OCI-M2 (cell line): ENCODE measurements at regions not wholly inside any gene's neighbourhood (a gene's known extent, or its start where the extent isn't known, plus 50 kb on each side); places are given as distances from the start of the nearest gene placed in this dataset.

Source experiments
- DNase-seq: peaks from one replicate; lab custom pipeline; 2025; ENCODE audit not compliant: unreplicated experiment; lab: John Stamatoyannopoulos, UW

DNA sequence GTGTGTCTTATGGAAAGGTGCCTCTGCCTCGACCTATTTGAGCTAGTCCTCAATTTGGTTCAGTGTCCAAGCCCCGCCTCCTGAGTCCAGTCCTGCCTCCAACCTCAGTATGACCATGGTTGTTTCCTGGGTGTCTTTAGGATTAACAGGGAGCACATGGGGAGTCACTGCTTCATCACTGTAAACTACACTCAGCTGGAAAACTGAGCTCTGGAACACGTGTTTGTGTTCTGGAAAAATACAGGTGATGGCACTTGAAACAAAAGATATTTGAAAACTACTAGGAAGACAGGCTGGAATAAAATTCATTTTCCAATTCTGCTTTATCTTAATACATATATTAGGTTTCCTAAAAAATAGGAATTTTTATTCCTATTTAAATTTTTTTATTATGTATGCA lies 1187.3 kb upstream of the TMEM132C start:
- DNase-seq: no peak

DNA sequence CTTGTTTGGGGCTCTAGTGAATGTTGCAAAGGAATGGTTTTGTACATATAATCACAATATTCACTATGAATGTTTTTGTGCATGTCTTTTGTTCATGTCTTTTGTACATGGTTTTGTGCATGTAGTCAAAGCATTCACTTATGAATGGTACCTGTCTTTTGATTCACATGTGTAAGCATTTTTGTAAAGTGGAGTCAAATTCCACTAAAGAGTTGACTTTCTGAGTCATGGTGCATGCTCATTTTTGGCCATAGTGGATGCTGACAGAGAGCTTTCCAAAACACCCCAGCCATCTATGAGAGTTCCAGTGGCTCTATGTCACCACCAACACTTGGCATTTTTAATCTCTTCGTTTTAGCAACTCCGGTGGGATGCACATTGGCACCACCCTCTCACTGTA lies 1185.9 kb upstream of the TMEM132C start:
- DNase-seq: no peak

DNA sequence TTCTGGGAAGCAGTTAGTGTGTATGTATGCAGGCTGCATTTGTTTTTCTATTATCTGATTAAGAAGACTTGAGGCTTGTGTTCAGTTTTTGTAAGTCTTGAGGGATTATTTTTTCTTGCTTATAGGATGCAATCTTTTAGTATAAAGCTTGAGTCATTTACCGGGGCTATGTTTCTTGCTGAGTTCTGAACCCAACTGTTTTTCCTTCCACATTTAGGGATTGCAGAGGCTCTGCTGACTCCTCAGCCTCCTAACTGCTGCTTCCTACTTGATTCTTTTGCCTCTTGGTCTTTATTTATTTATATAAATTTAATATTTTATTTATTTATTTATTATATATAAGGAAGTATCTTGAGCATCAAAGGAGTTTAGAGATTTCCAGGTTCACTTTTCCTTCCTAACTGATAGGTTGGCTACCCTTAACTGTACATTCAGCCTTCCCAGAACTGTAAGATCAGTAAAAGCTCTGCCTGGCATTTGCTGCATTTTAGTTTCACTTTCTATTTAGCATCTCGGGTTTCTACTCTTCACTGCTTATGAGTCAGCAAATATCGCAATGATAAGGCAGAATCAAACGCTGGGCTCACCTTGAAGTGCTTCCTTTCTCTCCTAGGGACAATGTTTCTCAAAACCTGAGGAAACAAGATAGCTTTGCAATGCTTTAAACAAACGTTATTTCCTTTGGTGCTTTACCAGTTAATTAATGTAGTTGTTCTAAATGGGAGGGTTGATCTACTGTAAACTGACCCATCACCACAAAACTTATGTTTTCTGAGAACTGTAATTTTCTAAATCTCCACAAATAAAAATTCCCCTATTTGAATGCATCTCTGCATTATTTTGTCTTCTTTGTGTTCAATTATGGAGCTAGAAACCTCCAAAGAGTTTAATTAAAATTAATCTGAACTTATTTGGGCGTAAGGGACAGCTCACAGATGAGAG lies 1183.7 kb upstream of the TMEM132C start:
- DNase-seq: peak; percentile 2

DNA sequence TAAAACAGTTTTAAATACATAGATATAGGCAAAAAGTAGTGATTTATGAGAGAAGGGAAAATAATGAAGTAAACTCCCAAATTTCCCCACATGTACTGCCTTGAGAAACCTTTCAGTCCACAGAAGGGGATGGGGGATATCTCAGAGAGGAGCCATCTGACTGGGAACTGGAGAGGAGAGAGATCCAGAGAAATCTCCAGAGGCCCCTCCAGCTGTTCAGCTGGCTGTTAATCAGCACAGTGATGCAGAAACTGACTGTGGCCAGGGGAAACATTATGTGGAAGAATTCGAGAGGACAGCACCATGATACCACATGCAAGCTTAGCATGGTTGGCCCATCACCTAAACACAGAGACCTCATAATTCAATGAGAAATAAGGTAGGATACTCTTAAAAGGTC lies 1165.9 kb upstream of the TMEM132C start:
- no peak for DNase-seq

DNA sequence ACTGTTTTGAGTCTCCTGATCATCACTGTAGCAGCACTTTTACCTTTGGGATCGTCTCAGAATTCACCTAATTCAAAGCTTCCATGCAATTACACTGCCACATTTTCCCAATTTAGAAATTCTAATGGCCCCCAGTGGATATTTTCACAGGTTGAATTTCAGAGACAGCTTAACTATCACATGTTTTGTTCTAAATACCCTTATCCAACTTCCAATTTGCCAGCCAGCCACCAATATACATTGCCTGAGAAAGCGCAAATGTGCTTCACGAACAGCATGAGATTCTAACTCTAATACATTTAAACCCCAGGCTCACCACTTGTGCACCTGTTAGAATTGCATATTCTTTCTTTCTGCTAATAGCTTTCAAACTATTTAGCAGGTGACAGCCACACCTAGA lies 1160.9 kb upstream of the TMEM132C start:
- DNase-seq: no peak

DNA sequence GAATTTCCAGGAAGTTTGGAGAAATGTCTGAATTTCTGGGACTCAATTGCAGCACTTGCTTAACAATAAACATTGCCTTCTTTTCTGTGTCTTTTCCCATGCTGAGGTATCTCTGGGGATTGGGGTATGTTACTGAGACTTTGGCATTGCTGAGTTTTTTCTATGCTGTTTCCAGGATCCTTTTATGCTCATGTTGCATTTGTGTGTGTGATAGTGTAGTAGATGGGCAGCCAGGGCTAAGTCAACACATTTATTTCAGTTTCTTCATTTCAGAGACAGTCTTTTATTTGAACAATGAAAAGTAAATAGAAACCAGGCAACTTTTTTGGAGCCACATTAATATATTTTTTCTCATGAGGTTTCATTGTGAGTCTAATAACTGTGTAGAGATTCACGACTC lies 1160.3 kb upstream of the TMEM132C start:
- DNase-seq: no peak

DNA sequence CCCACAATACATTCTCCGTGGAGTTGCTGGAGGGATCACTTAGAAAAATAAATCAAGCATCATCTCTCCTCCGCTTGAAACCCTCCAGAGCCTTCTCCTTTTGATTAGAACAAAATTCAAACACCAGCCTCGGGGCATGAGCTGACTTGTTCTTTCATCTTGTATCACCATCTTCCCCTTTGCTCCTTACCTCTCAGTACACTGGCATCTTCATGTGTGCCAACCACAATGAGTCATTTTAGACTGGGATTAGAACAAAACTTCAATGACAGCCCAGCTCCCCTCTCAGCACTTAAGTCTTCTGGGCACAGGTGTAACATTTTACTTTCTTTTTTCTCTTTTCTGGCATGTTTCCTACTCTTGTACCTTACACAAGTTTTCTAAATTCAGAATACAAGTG lies 1159.2 kb upstream of the TMEM132C start:
- DNase-seq: no peak

DNA sequence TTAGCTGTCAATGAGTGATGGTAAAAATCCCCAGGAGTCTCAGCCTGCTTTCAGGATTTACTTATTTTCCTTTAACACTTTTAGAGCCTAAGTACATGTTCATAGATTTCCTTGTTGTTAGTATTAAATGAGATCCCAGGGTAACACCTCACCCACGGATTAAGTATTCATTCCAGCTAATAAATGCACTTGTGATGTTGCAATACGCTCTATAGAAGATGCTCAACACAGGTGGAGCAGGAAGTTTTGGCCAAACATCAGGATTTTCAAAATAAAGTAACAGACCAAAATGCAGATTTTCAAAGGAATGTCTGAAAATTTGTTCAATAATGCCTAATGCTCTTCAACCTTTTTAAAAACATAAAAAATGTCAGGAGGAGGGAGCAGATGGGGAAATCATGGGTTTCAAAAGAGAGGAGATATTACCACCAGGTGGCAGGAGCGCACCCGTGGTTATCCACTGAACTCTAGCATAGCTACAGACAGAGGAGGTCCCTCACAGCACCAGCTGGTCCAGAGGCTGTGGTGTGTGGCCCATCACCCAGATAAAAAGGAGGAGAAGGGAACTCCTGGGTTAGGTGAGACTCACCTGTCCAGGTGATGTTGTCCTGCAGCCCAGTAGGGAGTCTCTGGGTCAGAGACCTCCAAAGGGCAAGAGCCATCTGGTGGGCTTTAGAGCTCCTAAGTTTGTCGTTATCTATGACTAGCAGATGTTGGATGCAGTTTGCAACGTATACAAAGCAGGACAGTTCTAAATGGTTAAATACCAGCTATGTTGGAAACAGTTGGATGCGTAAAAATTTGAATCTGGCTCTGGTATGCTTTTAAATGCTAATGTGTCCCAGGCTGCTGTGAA lies 1158.4 kb upstream of the TMEM132C start:
- no peak for DNase-seq

DNA sequence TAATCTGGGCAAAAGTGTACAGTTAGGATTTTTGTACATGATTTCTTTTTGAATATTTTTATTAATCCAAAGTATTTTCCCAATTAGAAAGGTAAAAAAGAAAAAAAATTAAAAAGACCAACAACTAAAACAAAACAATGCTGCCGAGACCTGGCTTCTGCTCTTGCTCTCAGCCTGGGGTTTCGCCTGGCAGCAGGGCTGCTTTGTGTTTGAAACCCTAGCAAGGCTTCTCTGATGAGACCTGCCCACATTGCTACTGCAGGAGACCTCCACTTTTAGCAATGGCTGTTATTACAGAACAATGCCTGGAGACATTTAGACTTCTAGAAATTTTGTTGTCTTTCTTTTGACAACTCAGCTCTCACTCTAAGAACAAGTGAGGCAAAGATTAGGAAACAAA lies 1153.0 kb upstream of the TMEM132C start:
- no peak for DNase-seq

DNA sequence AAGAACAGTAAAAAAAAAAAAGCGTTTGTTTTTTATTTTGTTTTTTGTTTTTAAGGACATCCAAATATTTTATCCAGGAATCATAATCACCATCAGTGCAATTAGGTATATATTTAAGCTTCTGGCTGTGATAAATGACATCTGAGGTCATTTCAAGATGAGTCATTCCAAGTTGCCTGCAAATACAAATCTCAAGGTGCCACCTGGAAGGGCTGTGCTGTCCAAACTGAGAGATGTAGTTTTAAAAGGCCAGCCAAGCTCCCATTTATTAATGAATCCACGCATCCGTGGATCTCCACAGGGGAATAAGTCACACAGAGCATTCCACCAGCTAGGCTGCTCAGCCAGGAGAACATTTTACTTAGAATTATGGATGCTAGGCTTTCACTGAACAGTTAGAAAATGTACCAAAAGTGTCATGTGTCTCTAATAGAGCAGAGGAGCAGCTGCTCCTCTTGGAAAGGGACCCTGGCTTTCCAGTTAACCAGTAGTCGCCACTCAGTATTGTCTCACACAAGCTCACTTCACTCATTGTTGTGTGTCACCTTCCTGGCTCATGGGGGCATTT lies 1151.4 kb upstream of the TMEM132C start:
- no peak for DNase-seq

DNA sequence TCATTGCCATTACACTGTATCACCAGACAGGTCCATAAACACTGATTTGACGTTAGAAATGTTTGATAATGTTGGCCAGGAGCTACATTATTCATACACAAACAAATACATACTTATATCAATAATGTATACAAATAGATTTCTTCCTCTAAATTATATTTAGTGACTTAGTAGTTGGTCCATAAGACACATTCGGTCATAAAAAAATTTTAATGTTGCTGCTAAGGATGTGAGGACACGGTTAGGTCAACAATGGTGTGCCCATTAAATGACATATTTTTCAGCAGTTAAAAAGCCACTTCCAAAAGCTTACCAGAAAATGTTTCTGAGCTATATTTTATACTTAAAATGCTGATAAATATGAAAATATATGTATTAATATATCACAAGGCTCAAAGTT lies 1148.7 kb upstream of the TMEM132C start:
- no peak for DNase-seq

DNA sequence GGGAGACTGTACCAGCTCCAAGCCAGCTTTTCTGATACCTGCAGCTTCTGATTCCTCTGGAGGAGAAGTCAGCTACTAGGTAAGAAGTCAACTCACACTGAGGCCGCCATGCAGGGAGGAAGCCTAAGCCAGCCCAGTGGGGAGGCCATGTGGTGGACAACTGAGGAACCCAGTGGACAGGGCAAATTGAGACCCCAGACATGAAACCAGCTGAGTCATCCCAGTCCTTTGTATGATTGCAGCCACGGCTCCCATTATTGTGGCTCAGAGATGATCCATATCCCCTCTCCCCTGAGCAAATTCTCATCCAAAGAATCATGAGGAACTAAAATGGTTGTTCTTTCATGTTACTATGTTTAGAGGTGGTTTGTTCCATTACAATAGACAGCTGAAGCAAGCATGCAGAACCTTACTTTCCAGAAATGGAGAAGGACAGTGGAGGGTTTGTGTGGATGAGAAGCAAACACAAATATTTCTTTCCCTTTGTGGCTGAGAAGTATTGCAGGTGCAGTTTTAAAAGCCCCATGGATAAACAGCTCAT lies 1147.3 kb upstream of the TMEM132C start:
- DNase-seq: no peak

DNA sequence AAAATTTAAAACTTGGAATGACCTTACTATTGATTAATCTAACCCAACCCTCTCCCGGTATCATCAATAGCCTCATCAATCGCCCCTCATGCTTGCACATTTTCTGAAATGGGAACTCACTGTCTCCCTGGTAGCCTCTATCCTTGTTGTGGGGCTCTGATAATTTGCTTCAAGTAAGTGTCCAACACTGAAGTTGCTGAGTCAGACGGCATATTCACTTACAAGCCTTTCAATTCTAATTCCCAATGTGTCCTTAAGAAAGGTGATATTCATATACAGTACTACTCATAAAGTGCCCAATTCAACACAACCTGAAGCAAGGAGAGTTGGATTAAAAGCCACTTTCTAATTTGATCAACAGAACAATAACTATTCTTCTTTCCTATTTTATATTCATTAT lies 1146.1 kb upstream of the TMEM132C start:
- DNase-seq: no peak

DNA sequence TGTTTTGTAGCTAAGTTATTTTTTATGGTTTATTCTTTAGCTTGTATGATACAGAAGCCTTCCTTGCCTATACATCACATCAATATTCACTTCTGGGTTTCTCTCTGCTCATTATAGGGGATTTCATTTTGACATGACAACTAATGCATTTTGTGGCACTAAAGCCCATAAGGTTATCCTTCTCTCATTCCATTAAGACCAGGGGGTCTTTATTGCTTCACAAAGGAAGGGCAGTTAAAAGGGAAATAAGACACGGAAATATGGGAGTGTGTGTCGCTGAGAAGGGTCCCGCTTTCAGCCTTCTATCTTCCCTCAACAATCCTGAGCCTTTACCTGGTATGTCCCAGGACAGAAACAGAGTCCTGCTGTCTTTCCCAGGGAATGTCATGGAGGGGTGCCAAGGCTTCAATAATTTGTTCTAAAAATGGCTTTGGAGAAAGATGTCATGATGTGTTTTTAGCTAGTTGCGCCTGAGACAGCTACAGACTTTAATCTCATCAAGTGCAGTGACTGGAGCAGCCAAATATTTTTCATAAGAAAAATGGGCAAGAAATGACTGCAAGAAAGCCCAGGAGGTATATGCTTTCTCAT lies 1145.4 kb upstream of the TMEM132C start:
- DNase-seq: no peak

DNA sequence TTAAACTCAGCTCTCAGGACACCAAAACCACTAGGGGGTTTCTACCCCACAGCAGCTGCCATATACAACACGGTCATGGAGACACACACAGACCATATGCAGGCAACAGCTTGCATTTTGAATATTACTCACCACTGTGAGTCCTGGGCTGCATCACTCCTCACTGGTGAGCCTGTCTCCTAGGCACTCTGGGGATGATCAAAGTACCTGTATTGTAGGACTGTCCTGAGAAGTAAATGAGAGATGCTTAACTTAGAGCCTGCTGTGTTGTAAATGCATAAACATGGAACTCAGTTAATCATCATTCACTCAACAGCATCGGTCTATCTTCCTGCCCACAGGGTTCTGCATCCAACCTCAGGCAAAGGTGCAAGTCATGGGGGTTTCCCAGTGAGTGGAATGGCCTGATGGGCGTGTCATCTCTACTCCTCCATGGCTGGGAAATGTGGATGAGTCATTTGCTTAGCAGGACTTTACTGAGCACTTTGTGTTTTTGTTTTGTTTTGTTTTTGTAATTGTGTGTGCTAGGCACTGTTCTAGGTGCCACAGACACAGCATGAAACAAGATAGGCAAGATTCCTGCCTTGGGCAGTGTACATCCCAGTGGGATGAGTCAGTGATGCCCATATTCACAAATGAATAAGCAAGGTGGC lies 1141.2 kb upstream of the TMEM132C start:
- no peak for DNase-seq

DNA sequence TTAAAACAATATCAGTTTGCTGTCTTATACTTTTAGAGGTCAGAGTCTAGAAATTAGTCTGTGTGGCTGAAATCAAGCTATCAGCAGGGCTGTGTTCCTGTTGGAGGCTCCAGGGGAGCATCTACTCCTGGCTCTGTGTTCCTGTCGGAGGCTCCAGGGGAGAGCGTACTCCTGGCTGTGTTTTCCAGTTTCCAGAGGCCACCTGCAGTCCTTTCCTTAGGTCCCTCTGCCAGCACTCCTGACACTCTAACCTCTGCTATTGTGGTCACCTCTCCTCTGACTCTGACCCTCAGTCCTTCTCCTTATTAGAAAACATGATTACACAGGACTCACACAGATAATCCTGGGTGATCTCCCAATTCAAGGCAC lies 1140.7 kb upstream of the TMEM132C start:
- no peak for DNase-seq

DNA sequence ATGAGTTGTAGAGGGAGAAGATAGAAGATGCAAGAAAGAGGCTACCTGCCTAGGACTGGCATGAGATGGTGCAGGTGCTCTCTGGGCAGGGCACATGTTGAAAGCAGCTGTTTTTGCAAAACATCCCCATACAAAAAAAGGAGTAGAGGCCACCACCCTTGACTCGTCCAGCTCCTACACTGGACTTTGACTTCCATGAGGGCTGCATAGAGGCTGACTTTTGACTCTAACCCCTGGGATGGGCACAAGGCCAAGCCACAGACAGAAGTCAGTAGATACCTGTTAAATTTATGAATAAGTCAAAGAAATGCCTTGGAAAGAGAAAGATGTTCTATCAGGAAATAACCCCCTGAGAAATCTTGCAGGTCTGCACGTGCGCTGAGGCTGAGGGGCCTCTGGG lies 1139.1 kb upstream of the TMEM132C start:
- DNase-seq: no peak

DNA sequence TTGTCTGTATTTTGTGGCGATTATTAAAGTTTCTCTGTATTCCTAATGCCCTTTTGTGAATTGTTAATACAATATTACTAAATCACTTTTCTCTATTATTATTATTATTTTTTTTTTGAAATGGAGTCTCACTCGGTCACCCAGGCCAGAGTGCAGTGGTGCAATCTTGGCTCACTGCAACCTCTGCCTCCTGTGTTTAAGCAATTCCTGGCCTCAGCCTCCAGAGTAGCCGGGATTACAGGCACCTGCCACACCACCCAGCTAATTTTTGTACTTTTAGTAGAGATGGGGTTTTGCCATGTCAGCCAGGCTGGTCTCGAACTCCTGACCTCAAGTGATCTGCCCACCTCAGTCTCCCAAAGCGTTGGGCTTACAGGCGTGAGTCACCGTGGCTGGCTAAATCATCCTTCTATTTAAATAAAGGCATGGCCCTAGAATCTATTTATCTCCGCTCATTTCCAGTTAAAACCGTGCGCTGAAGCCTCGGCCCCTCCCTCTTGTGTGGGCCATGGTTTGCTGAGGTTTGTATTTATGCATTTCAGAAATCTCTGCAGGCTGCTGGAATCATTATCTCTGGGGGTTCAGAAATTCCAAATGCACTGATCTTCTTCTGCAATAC lies 1136.4 kb upstream of the TMEM132C start:
- no peak for DNase-seq

DNA sequence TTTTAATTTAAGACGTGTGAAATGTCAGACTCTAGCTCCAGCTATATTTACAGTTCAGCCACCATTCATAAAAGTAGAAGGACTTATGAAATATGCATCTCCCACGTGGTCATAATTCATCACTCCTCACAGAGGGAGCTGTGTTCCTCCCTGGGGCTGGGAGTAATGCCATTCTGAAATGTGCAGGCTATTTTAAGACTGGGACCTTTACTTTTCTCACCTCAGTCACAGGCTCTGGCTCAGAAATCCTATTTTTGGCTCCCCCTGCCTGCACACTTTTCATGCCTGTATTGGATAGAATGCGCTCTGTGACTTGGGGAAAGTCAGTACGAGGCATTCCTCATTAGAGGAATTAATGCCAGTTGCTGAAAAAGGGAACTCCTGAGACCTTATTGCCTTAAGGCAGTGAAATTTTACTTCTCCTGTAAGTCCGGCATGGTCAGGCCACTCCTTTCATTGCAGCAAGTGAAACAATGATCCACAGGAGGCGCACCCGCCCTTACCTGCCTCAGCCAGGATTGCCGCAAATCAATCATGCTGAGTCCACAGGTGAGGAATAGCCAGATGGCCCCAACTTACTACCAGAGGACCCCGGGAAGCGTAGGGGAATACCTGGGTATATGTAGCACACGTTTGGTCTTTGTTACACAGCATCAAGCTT lies 1133.2 kb upstream of the TMEM132C start:
- DNase-seq: no peak
